Stomach smooth muscle (tissue), 2 donors: ENCODE measurements at regions not wholly inside any gene's neighbourhood (a gene's known extent, or its start where the extent isn't known, plus 50 kb on each side); places are given as distances from the start of the nearest gene placed in this dataset.

ENCODE experiments used
- H3K27ac ChIP-seq: one replicate; pipeline ENCODE4 v1.7.0; 2013; ENCODE audit warnings: mild to moderate bottlenecking, low read length, inconsistent platforms
- H3K27me3 ChIP-seq, 2 donors: one replicate each; pipeline ENCODE4 v1.7.0; 2013; ENCODE audit warnings: low read length in 2 of 2; ENCODE audit not compliant: insufficient read depth in 2 of 2, control insufficient read depth in 1 of 2
- H3K36me3 ChIP-seq, 2 donors: one replicate each; pipeline ENCODE4 v1.7.0; 2013; ENCODE audit warnings: low read length in 2 of 2; ENCODE audit not compliant: control insufficient read depth in 2 of 2, insufficient read depth in 2 of 2
- H3K4me1 ChIP-seq: one replicate; pipeline ENCODE4 v1.7.0; 2013; ENCODE audit warnings: low read length; ENCODE audit not compliant: control insufficient read depth, insufficient read depth
- H3K4me3 ChIP-seq, 2 donors: one replicate each; pipeline ENCODE4 v1.7.0; 2013; ENCODE audit warnings: low read length in 2 of 2
- H3K9ac ChIP-seq, 2 donors: one replicate each; pipeline ENCODE4 v1.7.0; 2013; ENCODE audit warnings: low read length in 2 of 2, mild to moderate bottlenecking in 1 of 2
- H3K9me3 ChIP-seq, 2 donors: one replicate each; pipeline ENCODE4 v1.7.0; 2013; ENCODE audit warnings: low read length in 2 of 2; ENCODE audit not compliant: control insufficient read depth in 2 of 2
- donor health status: healthy.
- donor health status: Pancreatic carcinoma.

GRCh38 chr1:70899735-70900134, 147.9 kb downstream of the PTGER3 start:
- Histone ChIP-seq H3K36me3 (no peaks in the 10 kb centered on the region), H3K4me3 (no peak overlapping the region), H3K4me1 (no peaks in the 10 kb centered on the region), H3K27me3 (no peaks in the 10 kb centered on the region), H3K9me3 (no peaks in the 10 kb centered on the region), H3K9ac (no peak overlapping the region), H3K27ac (no peak overlapping the region)

- Histone ChIP-seq H3K4me1 (no peaks in the 10 kb centered on the region), H3K4me3 (no peak overlapping the region), H3K9ac (no peak overlapping the region), H3K27ac (no peak overlapping the region), H3K27me3 (no peaks in the 10 kb centered on the region), H3K36me3 (no peaks in the 10 kb centered on the region), H3K9me3 (no peaks in the 10 kb centered on the region)
These were observed 145.4 kb downstream of the PTGER3 start for GRCh38 chr1:70902211-70902610.

- H3K4me1 ChIP-seq: no peaks in the 10 kb centered on the region
- H3K36me3 ChIP-seq: no peaks in the 10 kb centered on the region
- no peaks in the 10 kb centered on the region for H3K27me3 ChIP-seq
- no peak overlapping the region for H3K9ac ChIP-seq
- no peak overlapping the region for H3K4me3 ChIP-seq
- no peaks in the 10 kb centered on the region for H3K9me3 ChIP-seq
- no peak overlapping the region for H3K27ac ChIP-seq
These were observed 140.8 kb downstream of the PTGER3 start for GRCh38 chr1:70906800-70907199.

- no peaks in the 10 kb centered on the region for H3K36me3 ChIP-seq
- no peaks in the 10 kb centered on the region for H3K9me3 ChIP-seq
- no peaks in the 10 kb centered on the region for H3K27me3 ChIP-seq
- H3K4me3 ChIP-seq: no peak overlapping the region
- H3K4me1 ChIP-seq: no peaks in the 10 kb centered on the region
- H3K9ac ChIP-seq: no peak overlapping the region
- H3K27ac ChIP-seq: no peak overlapping the region
These were observed 139.9 kb downstream of the PTGER3 start for GRCh38 chr1:70907563-70908310.

GRCh38 chr1:70909262-70909822, 138.3 kb downstream of the PTGER3 start:
- Histone ChIP-seq H3K36me3 (no peaks in the 10 kb centered on the region), H3K9me3 (no peaks in the 10 kb centered on the region), H3K9ac (no peak overlapping the region), H3K4me1 (no peaks in the 10 kb centered on the region), H3K27me3 (no peaks in the 10 kb centered on the region), H3K27ac (no peak overlapping the region), H3K4me3 (no peak overlapping the region)

GRCh38 chr1:70910013-70910412, 137.6 kb downstream of the PTGER3 start:
- no peak overlapping the region for H3K9ac ChIP-seq
- H3K27ac ChIP-seq: no peak overlapping the region
- H3K36me3 ChIP-seq: no peaks in the 10 kb centered on the region
- H3K9me3 ChIP-seq: no peaks in the 10 kb centered on the region
- no peak overlapping the region for H3K4me3 ChIP-seq
- H3K4me1 ChIP-seq: no peaks in the 10 kb centered on the region
- no peaks in the 10 kb centered on the region for H3K27me3 ChIP-seq

GRCh38 chr1:70911861-70912260, 135.8 kb downstream of the PTGER3 start:
- Histone ChIP-seq H3K4me3 (no peak overlapping the region), H3K36me3 (no peaks in the 10 kb centered on the region), H3K9ac (no peak overlapping the region), H3K27ac (no peak overlapping the region), H3K27me3 (no peaks in the 10 kb centered on the region), H3K9me3 (no peaks in the 10 kb centered on the region), H3K4me1 (no peaks in the 10 kb centered on the region)

- H3K4me3 ChIP-seq: no peak overlapping the region
These were observed 133.4 kb downstream of the PTGER3 start for GRCh38 chr1:70914224-70914623.

GRCh38 chr1:70915258-70916033, 132.2 kb downstream of the PTGER3 start:
- Histone ChIP-seq H3K27me3 (no peaks in the 10 kb centered on the region), H3K36me3 (no peaks in the 10 kb centered on the region), H3K9ac (no peak overlapping the region), H3K9me3 (no peaks in the 10 kb centered on the region), H3K27ac (no peak overlapping the region), H3K4me3 (no peak overlapping the region), H3K4me1 (no peaks in the 10 kb centered on the region)

More at GRCh38 chr1:70914224-70914623, 133.4 kb downstream of the PTGER3 start:
- no peaks in the 10 kb centered on the region for H3K9me3 ChIP-seq
- no peaks in the 10 kb centered on the region for H3K36me3 ChIP-seq
- H3K27ac ChIP-seq: no peak overlapping the region
- no peak overlapping the region for H3K9ac ChIP-seq
- H3K4me1 ChIP-seq: no peaks in the 10 kb centered on the region
- H3K27me3 ChIP-seq: no peaks in the 10 kb centered on the region

GRCh38 chr1:70916034-70916427, 131.6 kb downstream of the PTGER3 start:
- no peaks in the 10 kb centered on the region for H3K27me3 ChIP-seq
- no peaks in the 10 kb centered on the region for H3K36me3 ChIP-seq
- H3K9me3 ChIP-seq: no peaks in the 10 kb centered on the region
- H3K9ac ChIP-seq: no peak overlapping the region
- no peak overlapping the region for H3K4me3 ChIP-seq
- no peak overlapping the region for H3K27ac ChIP-seq
- H3K4me1 ChIP-seq: no peaks in the 10 kb centered on the region
